SIG-M5 treated with dmso at 0.1 percent for 504 hours (cell line): ENCODE measurements at regions not wholly inside any gene's neighbourhood (a gene's known extent, or its start where the extent isn't known, plus 50 kb on each side); places are given as distances from the start of the nearest gene placed in this dataset.
"Not testable (repeated sequence)": the region's sequence is repeated elsewhere in the genome, so short reads cannot be mapped to it uniquely, and the experiment has no call there.

Source experiments
- DNase-seq: peaks from one replicate; lab custom pipeline; 2025; ENCODE audit not compliant: unreplicated experiment; lab: John Stamatoyannopoulos, UW

GRCh38 chr1:72969461-72969860, 687.1 kb upstream of the NEGR1 start:
- DNase-seq, result no peak

DNA sequence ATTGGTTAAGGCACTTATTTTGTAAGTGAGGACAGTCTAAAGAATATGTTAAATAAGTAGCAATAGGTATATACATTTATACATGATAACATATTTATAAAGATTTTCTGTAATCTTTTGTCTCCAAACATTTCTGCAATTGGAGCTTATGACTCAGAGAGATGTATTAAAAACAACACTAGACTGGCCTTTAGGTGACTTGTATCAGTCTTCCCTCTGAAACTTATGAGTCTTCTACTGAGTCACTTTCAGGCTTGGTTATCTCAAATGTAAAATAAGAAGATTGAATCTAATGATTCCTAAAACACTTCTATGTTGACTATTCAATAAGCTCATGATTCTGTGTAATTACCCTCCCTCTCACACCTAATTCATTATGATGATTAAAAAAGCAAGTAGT, 672.6 kb upstream of the NEGR1 start:
- DNase-seq, result no peak

- DNase-seq, result not testable (repeated sequence)
Measured at GRCh38 chr1:72950900-72951299, 668.6 kb upstream of the NEGR1 start.

GRCh38 chr1:72946903-72947499, 664.7 kb upstream of the NEGR1 start:
- DNase-seq, result no peak

DNA sequence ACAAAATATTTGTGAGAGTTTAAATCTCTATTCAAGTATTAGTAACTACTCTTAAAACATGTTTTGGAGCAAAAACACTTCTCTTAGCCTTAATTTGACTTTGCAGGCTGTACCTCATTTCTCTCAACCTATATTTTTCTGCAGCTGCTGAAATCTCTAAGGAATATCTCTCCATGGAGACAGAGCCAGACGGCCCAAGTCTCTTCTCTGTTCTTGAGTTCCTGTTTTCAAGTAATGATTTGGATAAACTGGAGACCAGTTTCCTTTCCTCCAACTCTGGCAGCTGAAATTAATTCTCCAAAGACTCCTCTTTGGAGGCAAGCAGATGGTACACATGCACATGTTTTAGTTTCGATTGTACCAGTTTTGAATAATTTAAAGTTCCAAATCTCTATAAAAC, 659.7 kb upstream of the NEGR1 start:
- DNase-seq, result no peak

GRCh38 chr1:72938408-72938807, 656.1 kb upstream of the NEGR1 start:
- DNase-seq, result no peak

GRCh38 chr1:72937905-72938304, 655.6 kb upstream of the NEGR1 start:
- DNase-seq, result no peak

GRCh38 chr1:72936942-72937341, 654.6 kb upstream of the NEGR1 start:
- no peak for DNase-seq

GRCh38 chr1:72936151-72936740, 653.9 kb upstream of the NEGR1 start:
- DNase-seq, result no peak

- DNase-seq, result no peak
Measured at GRCh38 chr1:72932025-72932424, 649.7 kb upstream of the NEGR1 start.

DNA sequence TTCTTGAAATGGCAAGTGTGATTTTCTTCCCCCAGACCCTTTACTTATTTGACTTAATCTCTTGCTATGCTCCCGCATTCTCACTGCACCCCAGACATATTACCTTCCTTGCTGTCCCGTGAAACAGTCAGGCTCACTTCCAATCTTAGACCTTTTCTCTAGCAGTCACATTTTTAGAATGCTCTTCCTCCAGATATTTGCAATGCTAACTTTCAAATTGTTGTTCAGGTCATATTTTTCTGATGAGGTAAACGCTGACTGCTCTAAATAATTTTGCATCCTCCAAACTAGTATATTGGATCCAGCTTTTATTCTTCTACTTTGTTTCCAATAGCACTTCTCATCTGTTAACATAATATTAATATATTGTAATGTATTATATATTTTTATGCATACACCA, 648.2 kb upstream of the NEGR1 start:
- no peak for DNase-seq

GRCh38 chr1:72918940-72919339, 636.6 kb upstream of the NEGR1 start:
- DNase-seq, result no peak

- DNase-seq, result no peak
Measured at GRCh38 chr1:72917920-72918319, 635.6 kb upstream of the NEGR1 start.

DNA sequence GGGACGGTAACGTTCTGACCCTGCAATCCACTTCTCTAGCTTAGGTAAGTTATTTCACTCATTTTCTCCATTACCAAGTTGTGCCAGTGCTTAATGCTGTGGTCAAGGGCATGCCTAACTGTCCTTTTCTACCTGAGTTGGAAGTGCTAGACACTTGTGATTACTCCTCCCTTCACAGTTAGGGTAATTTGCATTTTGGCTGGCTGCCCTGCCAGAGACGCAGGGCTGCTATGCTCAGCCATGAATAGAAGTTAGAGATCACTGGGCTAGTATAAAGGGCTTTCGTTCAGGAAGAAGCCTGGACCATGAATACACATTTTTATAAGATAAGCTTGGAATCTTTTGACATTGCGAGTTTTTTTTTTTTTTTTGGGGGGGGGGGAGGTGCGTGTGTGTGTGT, 633.2 kb upstream of the NEGR1 start:
- no peak for DNase-seq

DNA sequence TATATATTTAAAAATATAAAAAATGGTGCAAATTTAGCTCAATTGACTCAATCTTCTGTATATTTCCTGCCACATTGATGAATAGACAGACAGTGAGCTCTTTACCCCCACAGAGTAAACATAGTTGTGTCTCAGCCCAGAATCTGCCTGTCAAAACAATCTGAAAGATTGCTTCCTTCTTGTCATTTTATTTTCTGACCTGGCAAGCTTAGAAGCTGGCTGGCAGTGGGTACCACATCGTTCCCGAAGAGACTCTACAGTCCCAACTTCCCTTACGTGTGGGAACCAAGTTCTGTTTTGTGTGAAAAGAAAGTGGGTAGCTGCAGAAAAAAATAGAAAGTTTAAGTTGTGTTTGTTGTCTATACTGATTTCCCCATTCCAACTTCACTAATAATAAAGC, 629.3 kb upstream of the NEGR1 start:
- no peak for DNase-seq

DNA sequence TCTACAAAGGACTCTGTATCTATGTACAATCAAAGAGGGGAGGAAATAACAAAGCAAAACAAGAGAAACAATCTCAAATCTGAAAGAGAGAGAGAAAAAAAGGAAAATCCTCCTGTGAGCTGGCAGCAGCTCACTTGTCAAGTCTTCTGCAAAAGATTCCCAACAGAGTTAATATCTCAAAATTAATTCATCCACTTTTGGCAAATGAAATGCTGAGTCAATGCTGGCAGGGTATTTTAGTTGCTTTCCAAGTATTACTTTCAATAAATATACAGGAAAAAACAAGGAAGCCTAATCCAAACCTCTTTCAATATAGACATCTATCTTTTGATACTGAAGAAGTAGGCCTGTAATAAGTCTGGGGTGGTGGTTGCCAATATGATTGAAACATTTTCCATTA, 613.9 kb upstream of the NEGR1 start:
- no peak for DNase-seq

DNA sequence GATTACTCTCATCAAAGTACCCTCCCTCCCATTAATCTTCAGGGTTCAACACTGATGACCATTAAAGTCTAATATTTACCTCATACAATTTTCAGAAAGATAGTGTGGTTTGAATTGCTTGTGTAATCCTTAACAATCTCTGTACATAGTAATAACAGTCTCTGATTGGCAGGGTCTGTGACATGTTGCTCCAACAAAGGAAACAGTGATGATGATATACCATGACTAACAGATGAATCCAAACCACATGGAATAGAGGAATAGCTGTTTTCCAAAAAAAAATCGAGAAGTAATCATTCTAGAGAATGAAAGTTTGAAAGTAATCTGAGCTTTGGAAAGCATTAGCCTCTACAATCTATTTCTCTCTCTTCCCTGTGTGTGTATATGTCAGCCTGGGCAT, 610.1 kb upstream of the NEGR1 start:
- no peak for DNase-seq

DNA sequence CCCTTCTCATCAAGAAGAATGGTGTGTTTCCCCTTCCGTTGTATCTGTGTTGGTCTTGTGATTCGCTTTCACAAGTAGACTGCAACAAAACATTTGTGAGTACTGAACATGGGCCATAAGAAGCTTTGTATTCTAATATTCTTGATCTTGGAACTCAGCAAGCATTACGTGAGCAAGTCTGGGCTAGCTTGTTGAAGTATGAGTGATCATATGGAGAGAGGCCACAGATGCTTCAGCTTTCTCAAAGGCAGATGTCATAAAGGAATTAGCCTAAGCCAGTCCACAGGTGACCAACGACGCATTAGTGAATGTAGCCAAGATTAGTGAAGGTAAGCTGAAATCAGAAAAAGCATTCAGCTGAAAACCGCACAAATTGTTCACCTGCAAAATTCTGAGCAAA, 609.6 kb upstream of the NEGR1 start:
- no peak for DNase-seq

GRCh38 chr1:72885841-72886240, 603.5 kb upstream of the NEGR1 start:
- DNase-seq, result no peak

GRCh38 chr1:72885017-72885416, 602.7 kb upstream of the NEGR1 start:
- DNase-seq, result no peak

DNA sequence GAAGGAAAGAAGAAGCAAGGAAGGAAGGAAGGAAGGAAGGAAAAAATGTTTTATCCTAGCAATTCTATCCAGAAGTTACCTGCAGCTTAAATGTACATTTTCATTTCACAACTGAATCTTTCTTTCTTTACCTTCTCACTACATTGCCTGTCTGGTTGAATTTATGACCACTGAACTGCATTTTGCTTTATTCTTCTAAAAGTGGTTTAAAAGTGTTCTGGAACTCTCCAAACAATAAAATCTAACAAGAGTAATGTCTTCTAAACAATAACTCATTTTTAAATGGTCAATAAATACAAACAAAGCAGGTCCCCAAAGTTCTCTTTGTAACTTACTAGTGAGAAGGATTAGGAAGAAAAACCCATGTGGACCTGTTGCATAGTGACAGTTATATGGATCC, 587.5 kb upstream of the NEGR1 start:
- DNase-seq, result no peak

GRCh38 chr1:72869441-72869840, 587.1 kb upstream of the NEGR1 start:
- DNase-seq, result no peak

DNA sequence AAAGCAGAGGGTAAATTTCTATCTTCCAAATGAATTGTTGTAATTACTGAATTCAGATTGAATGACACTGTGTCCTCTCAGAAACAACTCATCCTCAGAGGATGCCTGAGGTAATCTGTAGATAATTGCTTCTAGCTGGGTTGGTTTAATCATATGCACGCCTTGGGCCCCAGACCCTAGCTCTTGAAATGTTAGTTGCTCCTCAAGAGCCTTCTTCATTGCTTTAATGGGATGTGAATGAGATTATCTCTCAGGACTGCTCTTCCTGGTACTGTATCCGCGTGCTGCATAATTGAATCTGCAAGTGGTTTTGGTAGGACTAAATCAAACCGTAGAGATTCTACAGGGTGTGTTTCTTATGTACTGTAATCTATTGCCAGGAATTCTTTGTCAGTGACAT, 569.3 kb upstream of the NEGR1 start:
- no peak for DNase-seq
